ENCODE measurements at regions not wholly inside any gene's neighbourhood (a gene's known extent, or its start where the extent isn't known, plus 50 kb on each side); places are given as distances from the start of the nearest gene placed in this dataset.

- TF ChIP-seq, protein P1, sequence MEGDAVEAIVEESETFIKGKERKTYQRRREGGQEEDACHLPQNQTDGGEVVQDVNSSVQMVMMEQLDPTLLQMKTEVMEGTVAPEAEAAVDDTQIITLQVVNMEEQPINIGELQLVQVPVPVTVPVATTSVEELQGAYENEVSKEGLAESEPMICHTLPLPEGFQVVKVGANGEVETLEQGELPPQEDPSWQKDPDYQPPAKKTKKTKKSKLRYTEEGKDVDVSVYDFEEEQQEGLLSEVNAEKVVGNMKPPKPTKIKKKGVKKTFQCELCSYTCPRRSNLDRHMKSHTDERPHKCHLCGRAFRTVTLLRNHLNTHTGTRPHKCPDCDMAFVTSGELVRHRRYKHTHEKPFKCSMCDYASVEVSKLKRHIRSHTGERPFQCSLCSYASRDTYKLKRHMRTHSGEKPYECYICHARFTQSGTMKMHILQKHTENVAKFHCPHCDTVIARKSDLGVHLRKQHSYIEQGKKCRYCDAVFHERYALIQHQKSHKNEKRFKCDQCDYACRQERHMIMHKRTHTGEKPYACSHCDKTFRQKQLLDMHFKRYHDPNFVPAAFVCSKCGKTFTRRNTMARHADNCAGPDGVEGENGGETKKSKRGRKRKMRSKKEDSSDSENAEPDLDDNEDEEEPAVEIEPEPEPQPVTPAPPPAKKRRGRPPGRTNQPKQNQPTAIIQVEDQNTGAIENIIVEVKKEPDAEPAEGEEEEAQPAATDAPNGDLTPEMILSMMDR (IDR thresholded peaks at IDR 0.05; ENCODE audit: low read depth, low read length) = no peak
- no peak for TF ChIP-seq EZH2phosphoT487 (IDR thresholded peaks at IDR 0.05; ENCODE audit: low read depth)
- H4K20me1 ChIP-seq (ENCODE audit: insufficient read depth, low read length) = no peaks in the 10 kb centered on the region
- no peak overlapping the region for H3K4me3 ChIP-seq (ENCODE audit: low read length)
- H3K27me3 ChIP-seq (ENCODE audit: low read depth, low read length) = no peaks in the 10 kb centered on the region
- H3K36me3 ChIP-seq (replicated peaks; ENCODE audit: low read depth, low read length) = no peaks in the 10 kb centered on the region
- no peaks in the 10 kb centered on the region for H3K9me3 ChIP-seq (ENCODE audit: insufficient read depth, low read length)
- no peak overlapping the region for H2AFZ ChIP-seq (ENCODE audit: low read depth, low read length)
- no peak overlapping the region for H3K27ac ChIP-seq (ENCODE audit: low read length)
- H3K79me2 ChIP-seq (ENCODE audit: low read length) = no peaks in the 10 kb centered on the region
- H3K4me1 ChIP-seq (ENCODE audit: low read length) = no peaks in the 10 kb centered on the region
- H3K4me2 ChIP-seq (ENCODE audit: low read length) = no peak overlapping the region
- no peak overlapping the region for H3K9ac ChIP-seq (ENCODE audit: low read length)
These were observed 432.8 kb downstream of the HDGFL1 start for GRCh38 chr6:23002044-23002619.

DNA sequence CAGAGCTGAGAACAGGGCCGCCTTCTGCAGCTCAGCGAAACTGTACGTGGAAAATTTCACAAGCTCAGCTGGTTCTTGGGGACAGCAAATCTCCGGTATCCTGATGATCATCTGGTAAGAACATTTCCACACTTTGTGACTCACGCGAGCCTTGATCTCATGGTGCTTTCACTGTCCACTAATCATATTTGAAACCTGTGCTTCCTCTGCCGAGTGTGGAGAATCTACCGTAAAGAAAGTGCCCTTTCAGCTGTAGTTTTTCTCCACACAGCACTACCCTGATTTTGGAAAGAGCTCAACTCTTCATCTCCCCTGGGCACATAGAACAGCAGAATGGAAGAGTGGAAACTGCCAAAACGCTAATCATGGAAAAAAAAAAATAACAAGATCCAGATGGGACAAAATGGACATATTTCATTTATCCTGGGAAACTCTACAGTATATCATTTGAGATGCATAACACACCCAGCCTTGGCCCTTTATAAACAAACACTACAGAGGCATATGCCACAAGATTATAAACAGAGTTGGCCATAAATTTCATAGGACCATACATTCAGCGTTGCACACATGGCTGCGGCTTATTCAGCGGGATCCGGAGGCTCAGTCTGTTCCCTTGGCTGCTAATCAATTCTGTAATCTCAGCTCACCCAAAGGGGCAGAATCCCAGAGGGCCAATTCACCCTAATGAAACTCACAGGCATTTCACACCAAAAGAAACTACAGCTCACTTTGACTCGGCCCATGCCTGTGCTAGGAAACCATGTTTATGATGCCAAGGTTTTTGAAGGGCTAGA lies 434.5 kb downstream of the HDGFL1 start:
- Histone ChIP-seq H2AFZ (ENCODE audit: low read depth, low read length) (no peak overlapping the region), H3K79me2 (ENCODE audit: low read length) (no peaks in the 10 kb centered on the region), H3K27me3 (ENCODE audit: low read depth, low read length) (no peaks in the 10 kb centered on the region), H4K20me1 (ENCODE audit: insufficient read depth, low read length) (no peaks in the 10 kb centered on the region), H3K36me3 (replicated peaks; ENCODE audit: low read depth, low read length) (no peaks in the 10 kb centered on the region), H3K4me1 (ENCODE audit: low read length) (no peaks in the 10 kb centered on the region), H3K4me2 (ENCODE audit: low read length) (no peak overlapping the region), H3K9me3 (ENCODE audit: insufficient read depth, low read length) (no peaks in the 10 kb centered on the region), H3K4me3 (ENCODE audit: low read length) (no peak overlapping the region), H3K27ac (ENCODE audit: low read length) (no peak overlapping the region), H3K9ac (ENCODE audit: low read length) (no peak overlapping the region)
- TF ChIP-seq EZH2phosphoT487 (IDR thresholded peaks at IDR 0.05; ENCODE audit: low read depth) = no peak
- TF ChIP-seq, protein P1 (IDR thresholded peaks at IDR 0.05; ENCODE audit: low read depth, low read length) = no peak

DNA sequence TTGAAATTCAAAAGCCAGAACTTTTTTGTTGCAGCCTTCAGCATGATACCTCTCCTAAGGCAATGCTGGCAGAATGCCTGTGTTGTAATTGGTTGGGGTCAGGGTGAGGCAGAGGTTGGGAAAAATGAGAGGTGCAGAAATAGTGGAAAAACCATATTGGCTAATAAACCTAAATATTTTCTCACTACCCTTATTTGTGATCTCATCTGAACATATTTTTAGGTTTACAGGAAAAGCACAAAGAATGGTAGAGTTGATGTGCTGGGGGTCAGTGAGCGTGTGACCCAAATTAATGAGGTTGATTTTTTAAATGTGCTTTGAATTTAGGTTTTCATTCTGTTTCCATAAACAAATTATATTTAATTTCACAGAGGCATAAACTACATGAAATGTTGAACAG lies 437.3 kb downstream of the HDGFL1 start:
- Histone ChIP-seq H2AFZ (ENCODE audit: low read depth, low read length) (no peak overlapping the region), H3K4me2 (ENCODE audit: low read length) (no peak overlapping the region), H3K36me3 (replicated peaks; ENCODE audit: low read depth, low read length) (no peaks in the 10 kb centered on the region)

GRCh38 chr6:23011615-23012014 lies 442.2 kb downstream of the HDGFL1 start:
- Histone ChIP-seq H2AFZ (ENCODE audit: low read depth, low read length) (no peak overlapping the region), H3K4me1 (ENCODE audit: low read length) (no peaks in the 10 kb centered on the region), H3K27ac (ENCODE audit: low read length) (no peak overlapping the region), H3K79me2 (ENCODE audit: low read length) (no peaks in the 10 kb centered on the region), H4K20me1 (ENCODE audit: insufficient read depth, low read length) (no peaks in the 10 kb centered on the region), H3K4me3 (ENCODE audit: low read length) (no peak overlapping the region), H3K9ac (ENCODE audit: low read length) (no peak overlapping the region), H3K4me2 (ENCODE audit: low read length) (no peak overlapping the region), H3K27me3 (ENCODE audit: low read depth, low read length) (no peaks in the 10 kb centered on the region), H3K9me3 (ENCODE audit: insufficient read depth, low read length) (no peaks in the 10 kb centered on the region), H3K36me3 (replicated peaks; ENCODE audit: low read depth, low read length) (no peaks in the 10 kb centered on the region)
- TF ChIP-seq EZH2phosphoT487 (IDR thresholded peaks at IDR 0.05; ENCODE audit: low read depth) = no peak

More for the DNA sequence above, 437.3 kb downstream of the HDGFL1 start:
- no peaks in the 10 kb centered on the region for H3K4me1 ChIP-seq (ENCODE audit: low read length)
- no peak overlapping the region for H3K27ac ChIP-seq (ENCODE audit: low read length)
- TF ChIP-seq, protein P1 (IDR thresholded peaks at IDR 0.05; ENCODE audit: low read depth, low read length) = no peak
- TF ChIP-seq EZH2phosphoT487 (IDR thresholded peaks at IDR 0.05; ENCODE audit: low read depth) = no peak
- H4K20me1 ChIP-seq (ENCODE audit: insufficient read depth, low read length) = no peaks in the 10 kb centered on the region
- no peaks in the 10 kb centered on the region for H3K9me3 ChIP-seq (ENCODE audit: insufficient read depth, low read length)
- no peak overlapping the region for H3K9ac ChIP-seq (ENCODE audit: low read length)
- H3K27me3 ChIP-seq (ENCODE audit: low read depth, low read length) = no peaks in the 10 kb centered on the region
- no peak overlapping the region for H3K4me3 ChIP-seq (ENCODE audit: low read length)
- H3K79me2 ChIP-seq (ENCODE audit: low read length) = no peaks in the 10 kb centered on the region

Measured in OCI-LY3 (cell line).